C4-2B (cell line): ENCODE measurements at regions not wholly inside any gene's neighbourhood (a gene's known extent, or its start where the extent isn't known, plus 50 kb on each side); places are given as distances from the start of the nearest gene placed in this dataset.

ENCODE experiments used
- H3K27ac ChIP-seq: fragments of 450-650 bp; 2 replicates; pipeline ENCODE4 v1.5.1; 2017
- CTCF ChIP-seq: fragments of 450-650 bp; conservative IDR thresholded peaks from 2 replicates; pipeline ENCODE4 v1.5.1; 2017; ENCODE audit warnings: mild to moderate bottlenecking
- ZFX ChIP-seq: fragments of 450-650 bp; IDR thresholded peaks from 2 replicates; pipeline ENCODE4 v1.6.1; 2017

GRCh38 chr4:151555151-151555945 is 146.4 kb downstream of the FHIP1A start:
- TF ChIP-seq CTCF (no peak), ZFX (no peak)
- H3K27ac ChIP-seq, result no peak overlapping the region

GRCh38 chr4:151558496-151559113 is 149.6 kb downstream of the FHIP1A start:
- TF ChIP-seq CTCF (no peak), ZFX (no peak)
- no peak overlapping the region for H3K27ac ChIP-seq

- H3K27ac ChIP-seq, result no peak overlapping the region
- TF ChIP-seq CTCF (no peak), ZFX (no peak)
These were observed 150.6 kb downstream of the FHIP1A start for GRCh38 chr4:151559595-151559994.

DNA sequence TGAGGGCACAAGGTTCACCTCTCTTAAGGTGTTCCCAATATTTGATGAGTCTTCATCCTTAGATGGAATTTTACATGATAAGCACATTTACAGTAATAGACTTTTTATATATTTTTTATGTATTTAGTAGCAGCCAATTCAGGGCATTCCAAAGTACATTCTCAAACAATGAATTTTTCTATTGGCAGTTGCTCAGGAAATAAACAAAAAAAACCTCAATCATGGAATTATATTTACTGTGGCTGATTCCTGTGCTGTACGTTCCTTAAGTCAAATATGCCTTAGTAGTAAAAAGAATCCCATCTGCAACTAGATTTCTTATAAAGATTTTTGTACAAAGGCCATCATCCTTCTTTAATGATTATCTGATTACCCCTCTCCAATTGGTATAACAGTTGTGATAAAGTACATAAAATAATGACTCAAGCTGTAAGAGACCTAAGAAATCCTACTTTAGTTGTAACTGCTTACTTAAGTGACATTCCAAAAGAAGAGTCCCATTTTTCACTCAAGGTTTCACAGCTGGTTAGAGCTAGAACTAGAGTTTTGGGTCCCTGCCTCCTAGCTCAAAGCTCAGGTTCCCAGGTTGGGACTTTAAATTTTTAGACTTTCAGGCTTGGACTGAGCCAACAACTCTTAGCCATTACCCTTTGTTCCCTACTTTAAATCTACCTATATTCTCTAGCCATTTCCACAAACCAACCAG is 152.7 kb downstream of the FHIP1A start:
- peak overlapping the region; percentile 26; the same call in 1 of the 2 replicates for H3K27ac ChIP-seq
- TF ChIP-seq CTCF, result no peak
- no peak for TF ChIP-seq ZFX

- H3K27ac ChIP-seq, result peak overlapping the region; percentile 50; the same call in 1 of the 2 replicates
- TF ChIP-seq CTCF, result no peak
- no peak for TF ChIP-seq ZFX
These were observed 154.2 kb downstream of the FHIP1A start for GRCh38 chr4:151563194-151563593.

- H3K27ac ChIP-seq, result no peak overlapping the region
These were observed 155.3 kb downstream of the FHIP1A start for GRCh38 chr4:151564321-151564720.

More at GRCh38 chr4:151564321-151564720, 155.3 kb downstream of the FHIP1A start:
- no peak for TF ChIP-seq CTCF
- TF ChIP-seq ZFX, result no peak
